ENCODE measurements at regions not wholly inside any gene's neighbourhood (a gene's known extent, or its start where the extent isn't known, plus 50 kb on each side); places are given as distances from the start of the nearest gene placed in this dataset.

DNA sequence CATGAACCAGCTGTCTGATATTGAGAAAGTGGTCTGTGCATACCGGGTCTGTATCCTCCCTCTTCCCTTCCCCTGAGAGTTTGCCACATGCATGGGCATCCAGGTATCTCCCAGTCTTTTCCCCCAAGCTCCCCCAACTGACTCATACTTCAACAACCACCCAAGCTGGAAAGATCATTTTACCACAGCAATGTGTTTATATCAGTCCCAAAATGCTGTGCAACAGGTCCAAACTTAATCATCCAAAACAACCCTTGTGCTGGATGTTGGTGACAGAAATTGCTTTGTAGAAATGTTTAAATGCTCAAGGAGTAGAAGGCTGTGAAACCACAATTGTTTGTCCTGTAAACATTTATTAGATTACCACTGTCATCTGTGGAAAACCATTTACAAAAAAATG, 286.8 kb upstream of the KLF3 start:
- TF ChIP-seq, protein P1, sequence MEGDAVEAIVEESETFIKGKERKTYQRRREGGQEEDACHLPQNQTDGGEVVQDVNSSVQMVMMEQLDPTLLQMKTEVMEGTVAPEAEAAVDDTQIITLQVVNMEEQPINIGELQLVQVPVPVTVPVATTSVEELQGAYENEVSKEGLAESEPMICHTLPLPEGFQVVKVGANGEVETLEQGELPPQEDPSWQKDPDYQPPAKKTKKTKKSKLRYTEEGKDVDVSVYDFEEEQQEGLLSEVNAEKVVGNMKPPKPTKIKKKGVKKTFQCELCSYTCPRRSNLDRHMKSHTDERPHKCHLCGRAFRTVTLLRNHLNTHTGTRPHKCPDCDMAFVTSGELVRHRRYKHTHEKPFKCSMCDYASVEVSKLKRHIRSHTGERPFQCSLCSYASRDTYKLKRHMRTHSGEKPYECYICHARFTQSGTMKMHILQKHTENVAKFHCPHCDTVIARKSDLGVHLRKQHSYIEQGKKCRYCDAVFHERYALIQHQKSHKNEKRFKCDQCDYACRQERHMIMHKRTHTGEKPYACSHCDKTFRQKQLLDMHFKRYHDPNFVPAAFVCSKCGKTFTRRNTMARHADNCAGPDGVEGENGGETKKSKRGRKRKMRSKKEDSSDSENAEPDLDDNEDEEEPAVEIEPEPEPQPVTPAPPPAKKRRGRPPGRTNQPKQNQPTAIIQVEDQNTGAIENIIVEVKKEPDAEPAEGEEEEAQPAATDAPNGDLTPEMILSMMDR (IDR thresholded peaks at IDR 0.05; ENCODE audit: extremely low read depth, missing control alignments): no peak
- no peak for DNase-seq (ENCODE audit: low spot score)

DNA sequence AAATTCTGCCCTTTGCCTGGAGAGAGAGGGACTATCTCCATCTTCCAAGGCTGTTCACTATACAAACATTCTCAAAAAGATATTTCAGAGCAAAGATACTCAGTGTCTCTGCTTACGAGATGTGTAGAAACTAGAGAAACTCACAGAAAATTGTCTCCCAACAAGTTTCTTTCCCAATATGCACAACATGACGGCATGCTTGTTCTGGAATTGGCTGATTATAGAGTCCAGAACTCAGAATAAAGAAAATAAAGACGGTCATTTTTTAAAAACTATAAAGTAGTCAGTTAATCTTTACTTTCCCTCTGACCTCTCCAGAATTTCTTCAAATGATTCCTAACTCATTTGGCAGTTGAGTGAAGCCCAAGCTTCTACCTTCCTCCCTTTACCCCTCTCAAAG, 285.5 kb upstream of the KLF3 start:
- DNase-seq (ENCODE audit: low spot score): no peak
- TF ChIP-seq, protein P1 (IDR thresholded peaks at IDR 0.05; ENCODE audit: extremely low read depth, missing control alignments): no peak

DNA sequence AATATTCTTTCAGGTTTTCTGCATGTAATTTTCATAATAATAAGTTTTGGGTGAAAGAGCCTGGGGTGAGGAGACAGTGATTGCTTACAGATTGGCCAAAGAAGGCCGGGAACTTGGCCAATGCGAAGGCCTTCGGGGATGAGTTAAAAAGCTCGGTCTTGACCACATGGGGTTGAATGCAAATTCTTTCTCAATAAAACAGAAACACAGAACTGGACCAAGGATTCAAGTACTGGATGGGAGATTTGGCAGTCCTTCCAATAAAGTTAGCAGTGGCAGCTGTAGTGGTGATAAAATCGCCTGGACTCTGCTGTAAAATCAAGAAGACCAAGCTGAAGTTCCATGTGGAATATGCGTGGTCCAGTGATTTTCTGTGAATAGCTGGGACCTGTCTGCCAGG, 282.2 kb upstream of the KLF3 start:
- TF ChIP-seq, protein P1 (IDR thresholded peaks at IDR 0.05; ENCODE audit: extremely low read depth, missing control alignments): no peak
- DNase-seq (ENCODE audit: low spot score): no peak

DNA sequence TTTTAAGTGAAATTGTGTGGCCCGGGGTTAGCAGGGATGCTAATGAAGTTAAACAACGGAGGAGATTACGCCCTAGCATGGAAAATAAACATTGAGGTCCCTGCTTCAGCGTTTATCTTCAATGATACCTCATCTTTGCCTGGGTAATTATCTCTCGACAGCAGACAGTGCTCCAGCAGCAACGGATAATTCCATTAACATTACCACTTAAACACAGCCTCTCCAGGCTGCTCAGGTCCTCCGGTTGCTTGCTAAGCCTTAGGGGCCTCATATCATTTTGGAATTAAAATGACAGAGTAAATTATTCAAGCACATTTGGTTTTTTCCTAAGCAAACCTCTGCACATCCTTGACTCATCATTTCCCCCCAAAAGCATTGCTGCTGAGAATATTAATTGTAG, 281.5 kb upstream of the KLF3 start:
- TF ChIP-seq, protein P1 (IDR thresholded peaks at IDR 0.05; ENCODE audit: extremely low read depth, missing control alignments): no peak
- DNase-seq (ENCODE audit: low spot score): no peak

DNA sequence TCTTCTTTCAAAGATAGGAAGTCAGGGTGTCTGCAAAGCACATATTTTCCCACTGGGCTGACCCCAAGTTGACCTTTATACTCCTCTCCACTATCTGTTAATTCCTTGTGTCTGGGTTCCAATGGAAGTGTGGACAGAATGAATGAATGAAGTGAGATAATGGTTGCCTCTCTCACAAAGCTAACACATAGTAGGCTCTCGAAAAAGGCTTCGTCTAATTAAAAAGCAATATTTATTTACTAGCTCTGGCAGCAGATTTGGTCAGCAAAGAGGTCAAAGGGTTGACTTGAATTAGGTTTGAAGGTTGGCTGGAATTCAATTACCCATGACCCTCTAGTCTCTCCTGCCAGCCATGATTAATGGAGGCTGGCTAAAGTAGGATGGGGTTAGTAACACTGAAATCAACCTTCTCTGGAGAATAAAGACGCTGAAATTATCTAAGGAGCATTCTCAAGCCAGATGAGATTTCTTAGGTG, 280.3 kb upstream of the KLF3 start:
- no peak for DNase-seq (ENCODE audit: low spot score)
- TF ChIP-seq, protein P1 (IDR thresholded peaks at IDR 0.05; ENCODE audit: extremely low read depth, missing control alignments): no peak

DNA sequence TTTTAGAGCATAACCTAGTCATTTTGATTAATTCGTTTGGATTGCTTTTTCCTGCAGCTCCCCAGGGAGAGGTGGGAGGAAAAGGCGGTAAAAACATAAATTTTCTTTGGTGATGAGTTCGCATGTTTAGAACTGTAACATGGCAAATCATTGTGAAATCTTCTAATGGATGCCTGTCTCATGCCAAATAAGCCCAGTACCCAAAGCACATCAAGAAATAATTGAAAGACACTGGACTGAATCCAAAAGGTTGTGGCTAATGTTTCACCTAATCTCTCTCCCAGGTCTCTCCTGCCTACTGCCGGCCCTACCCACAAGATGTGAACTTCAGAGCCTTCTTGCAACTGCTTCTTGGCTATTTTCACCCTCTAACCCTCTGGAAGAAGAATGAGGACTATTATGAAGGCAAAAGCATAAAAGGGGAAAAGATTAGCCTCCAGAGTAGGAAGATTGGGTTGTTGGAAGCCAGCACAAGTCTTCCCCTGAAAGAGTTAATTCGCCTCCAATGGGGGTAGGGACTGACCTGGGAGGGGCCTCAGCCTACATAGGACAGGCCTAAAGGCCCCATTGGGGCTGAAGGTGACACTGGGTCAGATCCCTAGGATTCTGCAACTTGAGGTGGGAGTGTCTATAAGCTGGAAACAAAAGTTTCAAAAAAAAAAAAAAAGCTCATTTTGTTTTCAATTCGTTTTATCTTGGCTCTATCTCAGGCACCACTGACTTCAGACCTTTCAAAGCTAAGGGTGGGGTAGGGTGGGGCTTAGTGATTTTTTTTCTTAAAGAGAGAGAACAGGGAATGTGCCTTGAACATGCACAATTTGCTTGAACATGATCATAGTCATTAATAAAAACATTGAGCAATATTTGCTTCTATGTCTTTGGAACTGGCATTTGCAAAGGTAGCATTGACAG, 278.6 kb upstream of the KLF3 start:
- DNase-seq (ENCODE audit: low spot score): no peak
- TF ChIP-seq, protein P1 (IDR thresholded peaks at IDR 0.05; ENCODE audit: extremely low read depth, missing control alignments): no peak

DNA sequence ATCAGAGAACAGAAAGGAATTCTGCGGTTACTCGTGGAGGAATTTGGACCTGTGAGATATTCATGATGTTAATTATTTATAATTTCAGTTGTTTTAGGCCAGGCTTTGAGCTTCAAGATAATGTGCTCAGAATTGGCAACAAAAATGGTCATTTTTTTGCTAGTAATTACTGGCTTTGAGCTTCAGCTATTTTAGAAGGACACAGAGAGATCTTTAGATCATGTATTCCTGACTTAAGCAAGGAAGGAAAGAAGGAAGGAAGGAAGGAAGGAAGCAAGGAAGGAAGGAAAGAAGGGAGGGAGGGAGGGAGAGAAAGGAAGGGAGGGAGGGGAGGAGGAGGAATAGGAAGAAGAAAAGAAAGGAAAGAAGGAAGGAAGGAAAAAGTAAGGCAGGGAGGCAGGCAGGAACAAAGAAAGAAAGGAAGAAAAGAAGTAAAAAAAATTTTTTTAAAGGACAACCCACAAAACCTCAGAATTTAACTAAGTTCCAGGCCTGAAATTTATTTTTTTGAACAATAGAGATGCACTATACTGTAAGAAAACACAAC, 277.9 kb upstream of the KLF3 start:
- TF ChIP-seq, protein P1 (IDR thresholded peaks at IDR 0.05; ENCODE audit: extremely low read depth, missing control alignments): no peak
- DNase-seq (ENCODE audit: low spot score): no peak

Measured in GM20000 (cell line).